Mesenchymal stem cell (in vitro differentiated cells and primary cell): ENCODE measurements at regions not wholly inside any gene's neighbourhood (a gene's known extent, or its start where the extent isn't known, plus 50 kb on each side); places are given as distances from the start of the nearest gene placed in this dataset.
A peak's percentile ranks its signal among the peaks of the same experiment; 100 is the strongest.

ENCODE experiments used
- DNase-seq: peaks from one replicate; pipeline ENCODE4 v3.0.0-alpha.2; 2013
- H2AFZ ChIP-seq: one replicate; pipeline ENCODE4 v1.6.1; 2013; ENCODE audit warnings: low read depth, mild to moderate bottlenecking, control low read depth, inconsistent platforms, low read length, moderate library complexity
- H2AK5ac ChIP-seq: 2 replicates; pipeline ENCODE4 v1.6.1; 2013; ENCODE audit warnings: low read length, moderate library complexity, mild to moderate bottlenecking, inconsistent platforms; ENCODE audit not compliant: severe bottlenecking
- H2BK120ac ChIP-seq: one replicate; pipeline ENCODE4 v1.6.1; 2013; ENCODE audit warnings: low read depth, mild to moderate bottlenecking, inconsistent platforms, low read length, moderate library complexity
- H2BK12ac ChIP-seq, 2 experiments: one replicate each; pipeline ENCODE4 v1.6.1; 2013; ENCODE audit warnings: inconsistent platforms in 2 of 2, low read length in 2 of 2, mild to moderate bottlenecking in 2 of 2, moderate library complexity in 2 of 2, control low read depth in 1 of 2
- H2BK15ac ChIP-seq: one replicate; pipeline ENCODE4 v1.6.1; 2013; ENCODE audit warnings: mild to moderate bottlenecking, low read depth, inconsistent platforms; ENCODE audit not compliant: poor library complexity, severe bottlenecking
- H2BK5ac ChIP-seq: 2 replicates; pipeline ENCODE4 v1.6.1; 2013; ENCODE audit warnings: low read depth, mild to moderate bottlenecking, low read length, control low read depth, inconsistent platforms; ENCODE audit not compliant: poor library complexity, severe bottlenecking
- H3K14ac ChIP-seq, 2 experiments: one replicate each; pipeline ENCODE4 v1.6.1; 2013; ENCODE audit warnings: inconsistent platforms in 2 of 2, low read length in 2 of 2, control low read depth in 1 of 2, mild to moderate bottlenecking in 1 of 2, moderate library complexity in 1 of 2
- H3K18ac ChIP-seq, 2 experiments: one replicate each; pipeline ENCODE4 v1.6.1; 2013; ENCODE audit warnings: inconsistent platforms in 2 of 2, low read length in 2 of 2, control low read depth in 1 of 2, low read depth in 1 of 2, mild to moderate bottlenecking in 1 of 2
- H3K23ac ChIP-seq, 2 experiments: one replicate each; pipeline ENCODE4 v1.6.1; 2013; ENCODE audit warnings: inconsistent platforms in 2 of 2, low read length in 2 of 2, mild to moderate bottlenecking in 2 of 2, moderate library complexity in 2 of 2, control low read depth in 1 of 2
- H3K27ac ChIP-seq: 2 replicates; pipeline ENCODE4 v1.5.1; 2013; ENCODE audit warnings: mild to moderate bottlenecking, moderate library complexity, low read length, control low read depth, inconsistent platforms; ENCODE audit not compliant: poor library complexity, severe bottlenecking
- H3K27me3 ChIP-seq, 2 experiments: 2 replicates each; pipeline versions ENCODE4 v1.6.1 to v1.7.0; 2013; ENCODE audit warnings: low read length in 2 of 2, mild to moderate bottlenecking in 2 of 2, moderate library complexity in 2 of 2, control low read depth in 1 of 2, inconsistent platforms in 1 of 2; ENCODE audit not compliant: control insufficient read depth in 1 of 2, insufficient read depth in 1 of 2
- H3K36me3 ChIP-seq, 2 experiments: 2 replicates each; pipeline versions ENCODE4 v1.6.1 to v1.7.0; 2013; ENCODE audit warnings: low read length in 2 of 2, control low read depth in 1 of 2, inconsistent platforms in 1 of 2, low read depth in 1 of 2, mild to moderate bottlenecking in 1 of 2; ENCODE audit not compliant: insufficient read depth in 2 of 2, control insufficient read depth in 1 of 2
- H3K4ac ChIP-seq, 2 experiments: one replicate each; pipeline ENCODE4 v1.6.1; 2013; ENCODE audit warnings: inconsistent platforms in 2 of 2, low read length in 2 of 2, mild to moderate bottlenecking in 2 of 2, moderate library complexity in 2 of 2, control low read depth in 1 of 2, low read depth in 1 of 2
- H3K4me1 ChIP-seq: 2 replicates; pipeline ENCODE4 v1.6.1; 2013; ENCODE audit warnings: low read depth, low read length, control low read depth; ENCODE audit not compliant: control insufficient read depth, insufficient read depth
- H3K4me2 ChIP-seq: 2 replicates; pipeline ENCODE4 v1.6.1; 2013; ENCODE audit warnings: low read length, mild to moderate bottlenecking, inconsistent platforms; ENCODE audit not compliant: poor library complexity, severe bottlenecking
- H3K4me3 ChIP-seq, 2 experiments: 2 replicates each; pipeline versions ENCODE4 v1.5.1 to v1.7.0; 2013; ENCODE audit warnings: low read length in 2 of 2, mild to moderate bottlenecking in 2 of 2, control low read depth in 1 of 2, low read depth in 1 of 2; ENCODE audit not compliant: insufficient read depth in 1 of 2
- H3K79me1 ChIP-seq: replicated peaks from 2 replicates; pipeline ENCODE4 v1.6.1; 2013; ENCODE audit warnings: mild to moderate bottlenecking, control low read depth, low read length, inconsistent platforms; ENCODE audit not compliant: poor library complexity, severe bottlenecking
- H3K9ac ChIP-seq: 2 replicates; pipeline ENCODE4 v1.7.0; 2013; ENCODE audit warnings: mild to moderate bottlenecking, low read length, moderate library complexity
- H3K9me3 ChIP-seq: 2 replicates; pipeline ENCODE4 v1.7.0; 2013; ENCODE audit warnings: mild to moderate bottlenecking, low read length; ENCODE audit not compliant: control insufficient read depth
- H4K8ac ChIP-seq: one replicate; pipeline ENCODE4 v1.6.1; 2013; ENCODE audit warnings: inconsistent platforms, mild to moderate bottlenecking, low read length, moderate library complexity
- H4K91ac ChIP-seq: one replicate; pipeline ENCODE4 v1.6.1; 2013; ENCODE audit warnings: mild to moderate bottlenecking, low read length, inconsistent platforms
- WGBS: methylation state at CpG from one replicate; pipeline ENCODE4 v1.1.7; 2013; ENCODE audit warnings: mixed read lengths; 5-methylcytosine and 5-hydroxymethylcytosine counted together

DNA sequence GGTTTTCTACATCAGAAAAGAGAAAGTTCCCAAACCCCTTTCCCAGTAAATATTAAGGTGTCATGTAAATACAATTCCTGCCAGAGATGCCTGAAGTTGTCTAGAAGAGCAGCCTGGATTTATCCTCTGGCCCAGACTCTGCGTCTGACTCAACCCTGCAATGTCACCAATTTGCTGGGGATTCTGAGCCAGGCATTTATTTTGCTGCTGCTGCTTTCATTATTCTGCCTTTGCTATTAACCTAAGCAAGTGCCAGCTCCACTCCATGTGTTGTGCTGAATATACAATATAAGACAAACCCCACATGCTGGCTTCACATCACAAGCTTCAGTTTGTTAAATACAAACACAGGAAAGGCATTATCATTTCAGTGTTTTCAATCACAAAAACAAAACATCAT lies 59.1 kb downstream of the ELAPOR2 start:
- Histone ChIP-seq H3K36me3 (no peaks in the 10 kb centered on the region), H3K4me3 (peak overlapping the region in 1 of 2 experiments; percentile 3), H3K4me1 (no peaks in the 10 kb centered on the region), H2BK15ac (no peak overlapping the region), H4K91ac (no peak overlapping the region), H3K4me2 (no peak overlapping the region), H3K27ac (no peak overlapping the region), H3K9ac (peak overlapping the region; percentile 25), H3K79me1 (no peaks in the 10 kb centered on the region), H3K23ac (no peak overlapping the region), H4K8ac (no peak overlapping the region), H3K9me3 (no peaks in the 10 kb centered on the region), H2BK120ac (no peak overlapping the region), H2BK5ac (no peak overlapping the region), H2AFZ (no peak overlapping the region), H2AK5ac (no peak overlapping the region), H3K18ac (no peak overlapping the region), H3K14ac (no peak overlapping the region), H2BK12ac (no peak overlapping the region), H3K27me3 (no peaks in the 10 kb centered on the region), H3K4ac (no peak overlapping the region)
- DNase-seq, result peak; percentile 36
- WGBS, result 56% methylated on average over 1 of the region's 1 CpG

DNA sequence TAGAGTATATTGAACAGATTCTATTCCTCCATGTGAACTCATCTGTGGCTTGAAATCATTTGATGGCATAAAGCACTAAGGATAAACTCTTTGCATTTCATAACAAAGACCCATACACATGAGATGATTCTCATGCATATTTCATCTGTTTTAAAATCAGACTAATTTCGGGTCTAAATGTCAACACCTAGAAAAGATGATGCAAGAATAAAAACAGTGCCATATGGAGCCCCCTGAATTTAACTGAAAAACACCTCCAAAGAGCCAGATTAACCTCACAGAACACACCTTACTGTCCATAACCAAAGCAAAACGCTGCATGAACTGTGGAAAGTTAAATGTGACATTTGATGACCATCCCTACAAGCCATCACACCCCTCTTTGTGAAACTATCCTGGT lies 59.7 kb downstream of the ELAPOR2 start:
- no peak overlapping the region for H3K4ac ChIP-seq
- no peak for DNase-seq
- no peaks in the 10 kb centered on the region for H3K27me3 ChIP-seq
- H3K4me3 ChIP-seq, result no peak overlapping the region
- H2BK5ac ChIP-seq, result no peak overlapping the region
- H3K9ac ChIP-seq, result no peak overlapping the region
- H3K79me1 ChIP-seq, result no peaks in the 10 kb centered on the region
- no peak overlapping the region for H3K23ac ChIP-seq
- WGBS, result 89% methylated on average over 2 of the region's 2 CpGs
- no peak overlapping the region for H2AFZ ChIP-seq
- H2BK120ac ChIP-seq, result no peak overlapping the region
- H3K4me1 ChIP-seq, result no peaks in the 10 kb centered on the region
- H2BK12ac ChIP-seq, result no peak overlapping the region
- no peak overlapping the region for H2AK5ac ChIP-seq
- no peak overlapping the region for H2BK15ac ChIP-seq
- no peak overlapping the region for H3K27ac ChIP-seq
- H3K36me3 ChIP-seq, result no peaks in the 10 kb centered on the region
- H3K9me3 ChIP-seq, result no peaks in the 10 kb centered on the region
- no peak overlapping the region for H3K4me2 ChIP-seq
- H3K18ac ChIP-seq, result no peak overlapping the region
- no peak overlapping the region for H4K91ac ChIP-seq
- H4K8ac ChIP-seq, result no peak overlapping the region
- no peak overlapping the region for H3K14ac ChIP-seq

DNA sequence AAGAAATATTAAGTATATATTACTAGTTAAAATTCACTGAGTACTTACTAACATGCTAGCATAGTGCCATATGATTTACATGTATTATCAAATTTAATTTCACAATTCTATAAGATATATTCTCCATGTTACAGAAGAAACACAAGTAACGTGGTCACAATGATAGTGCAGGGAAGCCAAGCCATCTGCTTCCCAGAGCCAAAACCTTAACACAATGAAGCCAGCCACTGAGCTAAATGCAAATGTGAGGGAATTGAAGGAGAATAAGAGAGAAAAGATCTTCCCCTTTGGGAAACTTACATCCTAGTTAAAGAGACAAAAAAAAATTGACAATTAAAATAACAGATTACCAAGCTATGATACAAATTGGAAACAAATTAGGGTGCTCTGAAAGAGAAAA lies 63.6 kb downstream of the ELAPOR2 start:
- no peak overlapping the region for H3K18ac ChIP-seq
- H3K4me2 ChIP-seq, result no peak overlapping the region
- H3K27ac ChIP-seq, result no peak overlapping the region
- no peak overlapping the region for H2AK5ac ChIP-seq
- no peak overlapping the region for H3K4ac ChIP-seq
- no peaks in the 10 kb centered on the region for H3K79me1 ChIP-seq
- no peak overlapping the region for H2BK12ac ChIP-seq
- H3K9me3 ChIP-seq, result no peaks in the 10 kb centered on the region
- no peaks in the 10 kb centered on the region for H3K27me3 ChIP-seq
- WGBS, result 83% methylated on average over 1 of the region's 1 CpG
- no peak for DNase-seq
- no peak overlapping the region for H3K14ac ChIP-seq
- no peak overlapping the region for H2BK120ac ChIP-seq
- no peaks in the 10 kb centered on the region for H3K4me1 ChIP-seq
- no peak overlapping the region for H2BK5ac ChIP-seq
- no peak overlapping the region for H4K8ac ChIP-seq
- no peak overlapping the region for H3K4me3 ChIP-seq
- no peak overlapping the region for H2BK15ac ChIP-seq
- no peaks in the 10 kb centered on the region for H3K36me3 ChIP-seq
- H4K91ac ChIP-seq, result no peak overlapping the region
- H2AFZ ChIP-seq, result no peak overlapping the region
- H3K9ac ChIP-seq, result no peak overlapping the region
- H3K23ac ChIP-seq, result no peak overlapping the region

DNA sequence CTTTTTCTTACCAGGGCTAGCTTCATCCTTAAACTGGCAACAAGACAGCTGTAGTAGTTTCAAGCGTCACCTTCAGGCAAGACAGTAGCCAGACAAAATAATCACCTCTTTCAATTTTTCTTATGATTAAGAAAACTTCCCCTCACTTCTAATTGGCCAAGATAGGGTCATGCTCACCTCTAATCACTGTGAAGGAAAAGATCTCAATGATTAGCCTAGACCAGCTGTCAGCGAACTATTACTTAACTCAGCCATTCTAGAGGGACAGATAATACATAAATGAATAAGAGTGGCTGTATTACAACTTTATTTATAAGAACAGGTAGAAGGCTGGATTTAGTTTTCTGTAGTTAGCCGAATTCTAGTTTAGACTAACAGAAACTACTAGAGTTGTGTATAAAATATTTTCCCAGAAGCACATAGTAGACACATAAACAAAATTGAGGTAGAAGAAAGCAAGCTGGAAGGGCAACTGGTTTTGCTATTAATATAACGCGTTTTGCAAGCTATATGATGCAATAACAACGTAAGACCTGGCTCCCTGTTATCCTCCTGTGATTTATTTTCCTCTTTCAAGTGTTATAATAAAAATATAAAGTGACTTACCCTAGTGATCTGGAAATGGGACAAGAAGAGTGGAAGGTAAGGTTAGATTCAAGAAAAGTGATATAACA lies 64.3 kb downstream of the ELAPOR2 start:
- Histone ChIP-seq H2BK12ac (no peak overlapping the region), H3K36me3 (no peaks in the 10 kb centered on the region), H3K14ac (no peak overlapping the region), H2BK5ac (no peak overlapping the region), H3K4me2 (no peak overlapping the region), H3K9me3 (no peaks in the 10 kb centered on the region), H3K9ac (no peak overlapping the region), H3K4me3 (no peak overlapping the region), H3K4ac (no peak overlapping the region), H3K23ac (no peak overlapping the region), H3K27ac (no peak overlapping the region), H2BK15ac (no peak overlapping the region), H3K4me1 (no peaks in the 10 kb centered on the region), H4K91ac (no peak overlapping the region), H3K18ac (no peak overlapping the region), H4K8ac (no peak overlapping the region), H2AFZ (no peak overlapping the region), H2BK120ac (no peak overlapping the region), H2AK5ac (no peak overlapping the region), H3K79me1 (no peaks in the 10 kb centered on the region), H3K27me3 (no peaks in the 10 kb centered on the region)
- 92% methylated on average over 1 of the region's 6 CpGs for WGBS
- no peak for DNase-seq
